GM12865 (cell line): ENCODE measurements at regions not wholly inside any gene's neighbourhood (a gene's known extent, or its start where the extent isn't known, plus 50 kb on each side); places are given as distances from the start of the nearest gene placed in this dataset.
"Not testable (repeated sequence)": the region's sequence is repeated elsewhere in the genome, so short reads cannot be mapped to it uniquely, and the experiment has no call there.

Experiments
- DNase-seq: peaks from one replicate; pipeline ENCODE4 v3.0.0; 2010; ENCODE audit warnings: low read depth
- H3K4me3 ChIP-seq: 2 replicates; pipeline ENCODE4 v1.5.1; 2011; ENCODE audit warnings: mild to moderate bottlenecking, low read depth, low read length, control low read depth
- TF ChIP-seq, protein P1 (sequence below): IDR thresholded peaks from 2 replicates; pipeline ENCODE4 v1.5.1; 2011; ENCODE audit warnings: low read length, control low read depth, low read depth, inconsistent platforms; ENCODE audit not compliant: insufficient read depth; ENCODE audit errors: missing control alignments

DNA sequence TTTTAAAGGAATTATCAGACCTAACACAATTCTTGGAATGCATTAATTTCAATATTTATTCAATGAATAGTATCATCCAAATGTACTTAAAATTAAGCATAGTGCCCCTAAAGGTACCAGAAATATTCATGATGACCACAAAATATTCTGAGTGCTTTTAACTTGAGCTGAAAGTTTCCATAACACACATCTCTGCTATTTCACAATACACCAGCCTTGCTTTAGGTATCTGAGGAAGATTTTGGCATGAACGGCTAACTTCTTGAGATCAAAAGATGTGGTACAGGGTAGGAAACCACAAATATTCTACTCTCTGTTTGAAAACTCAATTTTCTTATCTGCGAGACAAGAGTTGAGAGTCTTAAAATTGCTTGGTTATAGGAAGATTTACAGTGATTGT, 538.3 kb upstream of the PCDH7 start:
- TF ChIP-seq, protein P1, sequence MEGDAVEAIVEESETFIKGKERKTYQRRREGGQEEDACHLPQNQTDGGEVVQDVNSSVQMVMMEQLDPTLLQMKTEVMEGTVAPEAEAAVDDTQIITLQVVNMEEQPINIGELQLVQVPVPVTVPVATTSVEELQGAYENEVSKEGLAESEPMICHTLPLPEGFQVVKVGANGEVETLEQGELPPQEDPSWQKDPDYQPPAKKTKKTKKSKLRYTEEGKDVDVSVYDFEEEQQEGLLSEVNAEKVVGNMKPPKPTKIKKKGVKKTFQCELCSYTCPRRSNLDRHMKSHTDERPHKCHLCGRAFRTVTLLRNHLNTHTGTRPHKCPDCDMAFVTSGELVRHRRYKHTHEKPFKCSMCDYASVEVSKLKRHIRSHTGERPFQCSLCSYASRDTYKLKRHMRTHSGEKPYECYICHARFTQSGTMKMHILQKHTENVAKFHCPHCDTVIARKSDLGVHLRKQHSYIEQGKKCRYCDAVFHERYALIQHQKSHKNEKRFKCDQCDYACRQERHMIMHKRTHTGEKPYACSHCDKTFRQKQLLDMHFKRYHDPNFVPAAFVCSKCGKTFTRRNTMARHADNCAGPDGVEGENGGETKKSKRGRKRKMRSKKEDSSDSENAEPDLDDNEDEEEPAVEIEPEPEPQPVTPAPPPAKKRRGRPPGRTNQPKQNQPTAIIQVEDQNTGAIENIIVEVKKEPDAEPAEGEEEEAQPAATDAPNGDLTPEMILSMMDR, result no peak
- no peak overlapping the region for H3K4me3 ChIP-seq
- DNase-seq, result no peak

DNA sequence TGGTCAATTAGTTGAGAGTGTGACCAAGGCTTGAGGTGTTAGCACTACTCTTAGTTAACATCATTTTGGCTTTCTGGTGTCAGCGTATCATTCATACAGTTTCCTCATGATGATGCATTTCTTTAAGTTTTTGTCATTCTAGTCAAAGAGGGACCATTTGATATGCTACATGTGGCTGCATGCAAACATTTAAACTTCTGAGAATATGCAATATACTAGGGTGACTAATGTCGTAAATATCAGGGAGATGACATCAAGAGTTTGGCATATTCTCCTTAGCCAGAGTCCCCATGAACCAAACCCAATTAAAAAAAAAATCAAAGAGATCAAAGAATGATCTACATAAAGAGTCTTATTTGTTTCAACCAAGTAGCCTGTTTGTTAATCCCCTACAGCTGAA, 537.4 kb upstream of the PCDH7 start:
- no peak for DNase-seq
- TF ChIP-seq, protein P1, result no peak
- H3K4me3 ChIP-seq, result no peak overlapping the region

DNA sequence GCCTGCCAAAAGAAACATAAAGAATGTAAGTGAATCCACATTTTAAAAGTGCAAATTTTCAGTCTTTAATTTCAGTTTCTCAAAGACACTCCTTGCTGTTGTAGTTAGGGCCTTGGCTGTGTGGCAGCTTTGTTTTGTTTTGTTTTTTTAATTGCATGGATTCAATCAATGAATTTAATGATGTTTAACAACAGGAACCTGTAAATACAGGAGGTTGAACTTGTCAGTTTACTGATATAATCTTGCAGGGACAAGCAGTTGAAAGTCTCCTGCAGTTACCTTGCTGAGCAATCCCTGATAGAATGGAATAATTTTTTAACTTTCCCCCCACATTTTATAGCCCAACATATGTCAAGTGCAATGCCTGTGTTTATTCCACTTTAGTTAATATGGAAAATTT, 528.3 kb upstream of the PCDH7 start:
- no peak overlapping the region for H3K4me3 ChIP-seq
- TF ChIP-seq, protein P1, result no peak
- no peak for DNase-seq

DNA sequence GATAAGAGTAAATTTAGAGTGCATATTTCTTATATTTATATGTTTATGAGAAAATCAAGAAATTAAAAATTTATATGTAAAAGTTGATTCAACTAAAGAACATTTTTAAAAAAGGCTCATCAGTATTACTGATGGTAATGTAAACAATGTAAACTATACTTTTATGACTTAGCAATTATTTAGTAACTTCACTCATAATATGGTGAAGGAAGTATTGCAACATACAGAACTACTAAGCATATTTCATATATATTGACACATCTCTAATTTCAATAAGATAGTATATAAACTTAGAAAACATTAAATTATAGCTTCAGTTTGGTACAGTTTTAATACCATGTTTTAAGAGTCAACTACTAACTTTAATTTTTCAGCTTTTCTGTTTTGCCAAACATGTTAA, 512.8 kb upstream of the PCDH7 start:
- no peak overlapping the region for H3K4me3 ChIP-seq
- TF ChIP-seq, protein P1, result no peak
- DNase-seq, result no peak

GRCh38 chr4:30208731-30209435, 511.3 kb upstream of the PCDH7 start:
- no peak for DNase-seq
- no peak overlapping the region for H3K4me3 ChIP-seq
- TF ChIP-seq, protein P1, result no peak

DNA sequence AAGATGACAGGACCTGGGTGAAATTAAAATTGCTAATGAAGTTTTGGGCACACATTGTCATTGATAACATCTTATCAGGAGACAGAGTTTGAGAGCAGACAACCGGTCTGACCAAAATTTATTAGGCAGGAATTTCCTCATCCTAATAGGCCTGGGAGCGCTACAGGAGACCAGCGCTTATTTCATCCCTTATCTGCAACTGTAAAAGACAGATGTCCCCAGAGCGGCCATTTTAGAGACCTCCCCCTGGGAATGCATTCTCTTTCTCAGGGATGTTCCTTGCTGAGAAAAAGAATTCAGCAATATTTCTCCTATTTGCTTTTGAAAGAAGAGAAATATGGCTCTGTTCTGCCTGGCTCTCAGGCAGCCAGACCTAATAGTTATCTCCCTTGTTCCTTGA, 504.2 kb upstream of the PCDH7 start:
- not testable (repeated sequence) for H3K4me3 ChIP-seq, DNase-seq

DNA sequence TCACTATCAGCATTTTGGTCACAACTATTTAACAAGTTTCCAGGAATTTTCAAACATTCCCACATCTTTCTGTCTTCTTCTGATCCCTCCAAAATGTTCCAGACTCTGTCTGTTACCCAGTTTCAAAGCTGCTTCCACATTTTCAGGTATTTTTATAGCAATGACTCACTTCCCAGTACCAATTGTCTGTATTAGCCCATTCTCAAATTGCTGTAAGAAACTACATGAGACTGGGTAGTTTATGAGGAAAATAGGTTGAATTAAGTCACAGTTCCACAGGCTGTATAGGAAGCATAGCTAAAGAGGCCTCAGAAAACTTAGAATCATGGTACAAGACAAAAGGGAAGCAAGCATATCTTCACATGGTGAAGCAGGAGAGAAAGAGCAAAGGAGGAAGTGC, 475.0 kb upstream of the PCDH7 start:
- no peak for DNase-seq
- H3K4me3 ChIP-seq, result no peak overlapping the region
- TF ChIP-seq, protein P1, result no peak
